GM20431 (cell line): ENCODE measurements at regions not wholly inside any gene's neighbourhood (a gene's known extent, or its start where the extent isn't known, plus 50 kb on each side); places are given as distances from the start of the nearest gene placed in this dataset.
"Not testable (repeated sequence)": the region's sequence is repeated elsewhere in the genome, so short reads cannot be mapped to it uniquely, and the experiment has no call there.

ENCODE experiments used
- in situ Hi-C: fragments of 300-500 bp; cut with MseI, MboI; formaldehyde crosslinking; loops from one replicate; pipeline ENCODE4 v1.15.0; 2020; ENCODE audit warnings: low sequenced_read_pairs; ENCODE audit not compliant: unreplicated experiment

DNA sequence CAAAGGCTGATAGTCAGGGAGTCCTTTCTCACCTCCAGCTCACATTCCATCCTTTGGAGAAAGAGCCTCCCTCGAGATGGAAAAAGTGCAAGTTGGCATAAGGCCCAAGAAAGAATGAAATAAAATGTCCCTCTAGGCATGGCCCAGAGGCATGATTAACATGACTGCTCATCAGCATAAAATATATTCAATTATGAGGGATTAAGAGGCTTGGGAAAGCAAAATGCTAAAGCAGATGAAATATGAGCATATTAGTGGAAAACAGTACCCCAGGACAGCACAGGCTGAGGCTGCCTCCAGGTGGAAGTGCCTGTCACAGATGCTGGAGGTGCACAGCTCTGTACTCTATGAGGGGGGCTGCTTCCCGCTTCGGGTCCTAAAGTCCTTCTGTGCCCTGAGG, 347.8 kb upstream of the PLET1 start:
- in situ Hi-C loops = no loop called here

DNA sequence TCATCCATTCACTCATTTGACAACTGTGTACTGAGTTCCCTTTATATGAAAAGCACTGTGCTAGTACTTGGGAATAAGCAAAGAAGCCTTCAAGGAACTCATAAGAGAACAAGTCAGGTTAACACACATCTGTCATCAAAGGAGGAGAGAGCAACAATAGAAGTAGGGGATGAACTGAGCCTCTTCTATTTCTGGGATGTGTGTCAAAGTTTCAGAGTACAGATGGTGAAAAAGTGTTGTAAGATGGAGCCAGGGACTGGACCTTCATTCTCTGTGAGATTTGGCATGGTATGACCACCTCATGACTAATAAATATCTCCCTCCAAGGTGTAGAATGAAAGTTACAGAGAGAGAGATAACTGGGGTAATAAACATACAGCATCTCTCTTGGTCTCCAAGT, 349.8 kb upstream of the PLET1 start:
- in situ Hi-C loops = no loop called here

DNA sequence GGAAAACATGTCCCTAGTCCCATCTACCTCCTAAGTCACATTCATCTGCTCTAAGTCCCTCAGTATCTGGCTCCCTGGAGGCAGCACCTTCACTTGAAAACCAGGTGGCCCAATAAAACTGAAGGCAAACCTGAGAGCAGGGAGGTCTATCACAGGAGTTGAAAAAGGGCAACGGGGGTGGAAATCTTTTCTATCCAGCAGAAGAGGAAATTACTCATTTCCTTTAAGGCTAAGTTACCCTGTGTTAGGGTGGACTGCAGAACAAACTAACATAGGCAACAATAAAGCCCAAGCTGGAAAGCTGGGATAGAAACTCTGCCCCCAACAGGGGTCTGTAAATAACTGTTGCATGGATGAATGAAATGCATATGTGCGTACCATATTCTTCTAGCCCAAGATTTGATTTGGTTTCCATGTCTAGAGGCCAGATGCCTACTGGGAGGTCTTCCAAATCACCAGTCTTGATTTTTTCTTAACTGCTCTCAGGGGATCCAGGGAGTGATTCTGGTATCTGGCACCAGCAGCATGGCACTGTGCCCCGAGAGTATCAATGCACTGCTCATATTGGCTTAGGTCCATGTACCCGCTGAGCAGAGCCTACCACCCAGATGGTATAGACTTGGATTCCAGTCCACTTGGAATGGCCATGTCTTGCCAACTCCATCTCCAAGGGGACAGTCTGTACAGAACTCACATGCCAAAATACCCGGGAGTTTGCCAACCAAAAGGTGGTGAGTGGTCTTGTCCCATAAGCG, 350.0 kb upstream of the NCAM1 start:
- in situ Hi-C loops = no loop called here

DNA sequence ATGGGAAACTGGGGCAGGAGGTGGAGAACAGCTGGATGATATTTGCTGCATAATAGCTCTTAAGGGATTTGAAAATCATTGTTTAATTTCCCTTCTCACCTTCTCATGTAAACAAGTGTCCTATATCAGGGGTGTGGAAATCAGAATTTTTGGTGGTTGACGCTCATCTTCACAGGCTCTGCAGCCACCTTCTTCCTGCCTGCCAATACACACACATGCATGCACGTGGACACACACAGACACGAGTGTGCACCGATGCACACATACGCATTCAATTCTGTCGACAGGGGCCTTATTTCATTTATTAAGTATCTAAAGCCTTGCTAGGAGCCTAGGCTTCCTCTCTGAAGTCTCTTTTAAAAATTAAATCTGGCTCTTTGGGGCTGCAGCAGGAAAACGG, 349.4 kb upstream of the NCAM1 start:
- in situ Hi-C loops = no loop called here

DNA sequence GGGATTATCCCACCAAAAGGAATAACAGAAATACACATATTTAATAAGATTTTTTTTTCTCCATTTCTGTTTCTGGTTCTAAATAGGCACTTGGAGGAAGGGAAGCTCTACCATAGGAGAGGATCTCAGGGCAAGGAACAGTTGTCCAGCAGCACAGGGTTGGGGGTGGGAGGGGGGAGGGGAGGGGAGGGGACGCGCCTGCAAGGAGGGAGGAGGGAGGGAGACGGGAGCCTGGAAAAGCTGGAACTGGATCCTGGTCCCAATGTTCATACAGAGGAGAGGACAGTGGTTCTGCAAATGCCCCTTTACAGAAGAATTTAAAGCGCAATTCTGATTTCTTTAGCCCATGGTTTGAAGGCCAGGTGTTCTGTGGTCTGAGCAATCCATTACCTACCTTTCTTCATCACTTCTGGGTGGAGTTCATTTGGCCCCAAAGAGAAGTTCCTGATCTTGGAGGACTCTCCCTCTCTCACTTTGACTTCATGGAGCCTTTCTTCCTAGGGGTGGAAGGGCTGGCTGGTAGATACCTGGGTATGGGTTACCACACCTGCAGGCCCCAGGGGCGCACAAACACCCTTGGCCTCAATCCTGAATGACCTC, 348.9 kb upstream of the NCAM1 start:
- in situ Hi-C loops = no loop called here

DNA sequence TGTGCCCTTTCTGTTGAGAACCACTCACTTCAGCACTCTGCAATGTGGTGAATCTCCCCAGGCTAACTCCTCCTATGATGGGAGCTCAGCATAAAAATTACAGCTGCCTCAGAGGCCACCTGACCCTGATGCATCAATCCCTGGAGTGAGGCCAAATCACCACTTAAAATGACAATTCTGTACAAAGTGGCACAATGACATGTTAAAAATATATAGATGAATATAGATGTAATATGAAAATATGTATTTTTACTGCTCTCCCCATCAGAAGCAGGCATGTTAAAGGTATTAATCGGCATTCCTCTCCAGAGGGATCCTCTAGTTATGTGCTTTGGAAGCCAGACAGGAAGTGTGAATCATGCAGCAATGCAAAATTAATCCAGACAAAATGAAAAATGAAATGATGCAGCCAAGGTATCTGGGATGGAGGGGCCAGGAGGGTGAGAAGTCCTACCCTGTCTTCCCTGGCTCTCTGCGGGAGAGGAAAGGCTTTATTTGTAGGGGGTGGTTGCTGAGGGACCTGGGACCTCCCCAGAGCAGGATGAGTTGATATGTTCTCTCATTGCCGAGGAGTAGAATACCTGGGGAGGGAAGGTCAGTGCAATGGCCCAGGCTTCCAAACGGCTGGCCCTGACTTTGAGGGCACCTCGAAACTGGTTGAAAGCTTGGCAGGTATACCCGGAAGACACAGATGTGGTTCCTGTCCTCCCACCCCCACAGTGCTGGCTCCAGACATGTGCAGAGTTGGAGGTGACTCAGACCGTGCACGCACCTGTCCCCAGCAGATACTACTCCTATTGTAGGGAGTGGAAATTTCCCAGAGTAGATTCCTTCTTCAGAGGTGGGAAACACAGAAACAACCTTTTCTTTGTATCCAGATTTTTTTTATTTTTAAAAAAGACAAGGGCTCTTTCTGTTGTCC, 347.9 kb upstream of the NCAM1 start:
- in situ Hi-C loops = no loop called here

DNA sequence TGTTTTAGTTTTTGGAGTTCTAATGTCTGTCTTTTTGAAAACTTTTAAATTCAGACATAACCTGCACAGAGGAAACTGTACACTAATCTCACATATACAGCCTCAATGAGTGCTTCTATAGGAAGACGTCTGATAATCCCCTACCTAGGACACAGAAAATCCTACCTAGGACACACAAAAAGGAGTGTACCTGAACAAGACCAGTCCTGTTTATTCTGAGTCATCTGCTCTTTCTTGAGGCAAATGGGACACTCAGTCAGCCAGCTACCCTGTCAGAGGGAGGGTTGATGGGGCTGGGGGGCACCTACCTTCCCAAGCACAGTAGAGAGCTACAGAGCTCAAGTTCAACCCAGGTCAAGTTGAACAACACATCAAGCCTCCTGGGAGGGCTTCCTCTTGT, 346.6 kb upstream of the NCAM1 start:
- in situ Hi-C loops = no loop called here

DNA sequence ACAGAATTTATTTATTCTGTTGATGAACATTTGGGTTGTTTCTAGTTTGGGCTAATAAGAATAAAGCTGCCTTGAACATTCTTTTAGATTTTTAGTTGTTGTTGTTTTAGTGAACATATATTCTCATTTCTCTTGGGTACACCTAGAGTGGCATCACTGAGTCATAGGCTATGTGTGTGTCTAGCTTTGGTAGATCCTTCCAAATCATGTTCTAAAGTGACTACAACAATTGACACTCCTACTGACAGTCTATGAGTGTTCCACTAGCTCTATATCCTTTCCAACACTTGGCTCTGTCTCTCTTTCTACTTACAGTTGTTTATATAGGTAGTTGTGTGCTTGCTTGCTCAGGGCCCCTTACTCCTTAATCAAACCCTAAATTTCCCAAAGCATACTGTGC, 346.0 kb upstream of the NCAM1 start:
- in situ Hi-C loops = no loop called here

DNA sequence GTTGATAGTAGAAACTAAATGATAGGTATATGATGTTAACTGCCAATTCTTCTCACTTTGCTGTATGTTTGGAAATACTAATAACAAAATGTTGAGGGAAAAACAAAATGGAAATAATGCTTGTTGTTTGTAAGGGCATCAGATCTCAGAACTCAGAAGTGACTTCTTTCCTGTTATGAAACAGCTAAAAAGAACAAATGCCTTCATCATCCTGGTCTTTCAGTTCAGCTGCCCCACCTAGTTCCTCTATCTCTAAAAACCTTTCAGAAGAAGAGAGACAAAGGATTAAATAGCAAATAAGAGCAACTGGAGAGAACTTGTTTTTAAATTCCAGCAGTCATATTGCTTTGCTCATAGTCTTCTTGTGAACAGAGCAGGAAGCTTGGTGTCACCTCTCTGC, 345.3 kb upstream of the NCAM1 start:
- in situ Hi-C loops = no loop called here

DNA sequence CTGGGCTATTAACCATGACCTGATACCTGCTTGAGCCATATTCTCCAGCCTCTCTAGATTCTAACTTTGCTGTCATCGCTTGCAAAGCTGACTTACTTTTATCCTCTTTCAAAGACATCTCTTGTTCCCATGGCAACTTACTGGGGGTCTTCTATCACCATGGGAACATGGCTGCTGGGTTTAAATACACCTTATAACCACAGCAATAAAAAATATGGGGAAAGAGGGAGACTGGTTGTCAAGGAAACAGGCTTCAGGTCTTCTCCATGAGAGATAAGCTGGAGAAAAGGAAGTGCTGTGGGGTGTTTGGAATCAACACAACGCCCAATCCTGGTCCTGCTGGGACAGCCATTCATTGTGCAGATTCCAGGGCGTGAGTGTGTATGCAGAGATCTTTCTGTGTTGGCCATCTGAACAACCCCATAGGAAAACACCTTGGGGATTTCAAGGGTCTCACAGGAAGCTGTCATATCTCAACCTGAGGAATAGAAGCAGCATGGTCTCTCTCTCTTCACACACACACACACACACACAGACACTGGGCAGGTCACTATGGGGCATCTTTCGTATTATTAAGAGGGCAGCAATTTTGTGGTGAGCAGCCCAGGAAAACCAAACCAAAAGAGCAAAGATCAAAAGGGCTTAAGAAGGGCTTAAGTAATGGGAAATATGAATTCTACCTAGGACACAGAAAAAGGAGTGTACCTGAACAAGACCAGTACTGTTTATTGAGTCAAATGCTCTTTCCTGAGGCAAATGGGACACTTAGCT, 344.7 kb upstream of the NCAM1 start:
- in situ Hi-C loops = no loop called here

DNA sequence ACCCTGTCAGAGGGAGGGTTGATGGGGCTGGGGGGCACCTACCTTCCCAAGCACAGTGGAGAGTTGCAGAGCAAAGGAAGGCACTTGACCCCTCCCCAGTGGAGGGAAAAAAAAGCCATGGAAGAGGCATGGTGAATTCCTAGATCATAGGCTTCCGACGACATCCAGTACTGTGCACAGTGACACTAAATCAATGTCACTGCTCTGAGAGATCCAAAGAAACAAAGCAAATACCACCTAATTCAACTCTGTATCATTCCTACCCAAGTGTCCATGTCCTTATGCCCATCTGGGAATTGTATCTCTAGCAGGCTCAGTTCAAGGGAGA, 344.2 kb upstream of the NCAM1 start:
- in situ Hi-C loops = no loop called here

DNA sequence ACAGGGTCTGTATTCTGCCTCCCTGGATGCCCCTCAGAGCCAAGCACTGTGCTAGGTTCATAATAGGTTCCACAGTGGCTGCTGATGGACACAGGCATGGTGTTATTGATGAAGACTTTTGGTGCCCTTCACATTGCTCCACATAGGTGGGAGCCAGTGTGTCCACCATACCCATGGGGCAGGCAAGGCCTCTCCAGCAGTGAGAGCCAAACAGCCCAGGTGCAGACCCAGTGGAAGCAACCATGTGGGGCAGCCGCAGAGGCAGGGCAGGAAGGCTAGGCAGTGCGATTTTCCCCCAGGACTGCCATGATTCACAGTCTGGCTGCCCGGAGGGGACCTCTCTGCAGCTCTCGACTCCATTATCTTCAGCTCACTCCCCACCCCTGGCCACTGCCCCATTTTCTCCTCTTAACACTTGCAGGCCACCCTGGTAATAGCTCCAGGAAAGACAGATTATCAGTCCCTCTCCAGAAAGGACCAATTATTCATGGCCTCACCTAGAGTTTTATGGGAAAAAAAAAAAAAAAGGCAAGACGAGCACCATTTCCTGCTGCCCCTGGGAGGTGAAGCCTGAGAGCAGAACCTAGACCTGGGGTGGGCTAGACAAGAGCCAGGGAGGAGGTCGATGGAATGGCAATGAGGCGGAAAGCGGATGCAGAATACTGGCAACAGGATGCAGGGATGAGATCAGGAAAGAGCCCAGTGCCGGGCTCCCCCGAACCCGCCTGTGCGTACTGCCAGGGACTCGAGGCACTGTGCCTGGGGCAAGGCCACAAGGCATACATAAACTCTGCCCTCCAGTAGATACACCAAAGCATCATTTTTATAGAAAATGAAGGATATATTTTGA, 343.0 kb upstream of the NCAM1 start:
- in situ Hi-C loops = no loop called here

DNA sequence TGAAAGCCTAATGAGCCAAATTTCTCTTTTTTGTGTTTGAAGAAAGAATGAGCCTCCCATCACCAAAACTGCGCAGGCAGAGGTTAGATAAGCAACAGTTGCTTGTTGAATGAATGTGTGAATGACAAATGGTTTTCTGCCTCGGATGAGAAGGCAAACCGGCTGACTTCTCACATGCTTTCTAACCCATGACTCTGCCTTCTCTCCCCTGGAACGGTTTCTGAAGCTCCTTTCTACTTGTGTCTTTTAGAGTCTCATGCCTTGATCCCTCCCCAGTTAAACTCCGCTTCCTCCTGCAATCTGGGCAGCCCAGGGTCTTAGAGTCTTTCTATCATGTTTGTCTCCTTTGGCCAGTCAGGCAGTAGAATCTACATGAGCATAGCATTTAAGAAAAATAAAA, 342.1 kb upstream of the NCAM1 start:
- in situ Hi-C loops = no loop called here

DNA sequence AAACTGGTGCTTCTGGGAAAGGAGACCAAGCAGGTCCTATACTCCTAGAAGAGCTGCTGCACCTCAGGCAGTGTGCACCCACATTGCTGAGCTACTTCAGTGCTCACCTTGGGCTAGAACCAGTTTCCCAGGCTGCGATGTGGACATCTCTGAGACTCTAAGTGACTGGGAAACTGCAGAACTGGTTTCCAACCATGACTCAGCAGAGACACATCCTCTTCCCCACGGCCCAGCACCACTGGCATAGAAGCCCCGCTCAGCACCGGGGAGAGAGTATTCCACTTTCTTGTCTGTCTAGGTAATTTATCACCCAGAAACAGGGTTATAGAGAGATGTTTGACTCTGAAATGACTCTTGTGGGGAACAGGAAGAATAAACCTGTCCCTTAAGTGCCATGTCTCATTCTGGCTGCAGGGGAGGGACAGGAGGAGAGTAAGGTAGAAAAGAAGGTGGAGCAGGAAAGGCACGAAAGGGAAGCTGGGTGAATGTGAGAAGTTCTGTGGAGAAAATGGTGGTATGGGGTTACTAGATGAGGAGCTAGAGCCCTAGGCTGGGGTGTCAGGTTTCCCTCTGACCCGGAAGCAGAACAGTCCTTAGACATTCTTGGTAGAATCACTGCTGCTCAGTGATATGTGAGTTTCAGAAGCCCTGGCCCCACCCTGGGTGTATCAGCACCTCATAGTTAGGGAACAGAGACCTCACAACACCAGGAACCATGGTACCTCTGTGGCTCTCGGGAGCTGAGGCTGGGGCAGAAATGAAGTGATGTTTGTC, 340.4 kb upstream of the NCAM1 start:
- in situ Hi-C loops = no loop called here

DNA sequence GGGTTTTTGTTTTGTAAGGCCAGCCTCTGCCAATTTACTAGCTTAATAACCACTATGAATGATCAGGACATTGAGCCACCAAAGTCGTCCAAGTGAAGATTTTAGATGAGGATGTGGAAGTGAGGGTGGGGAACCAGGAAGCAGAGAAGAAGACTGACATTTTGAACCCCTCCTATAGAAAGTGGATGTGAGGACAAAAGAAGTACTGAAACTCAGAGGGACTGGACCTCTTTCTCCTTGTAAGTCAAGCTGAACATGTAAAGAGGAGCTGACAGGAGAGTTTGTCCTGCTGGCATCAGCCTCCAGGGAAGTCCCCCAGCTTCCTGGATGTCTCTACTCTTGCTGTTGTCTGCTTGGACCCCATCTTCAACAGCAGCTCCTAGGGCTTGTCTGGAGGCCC, 338.2 kb upstream of the NCAM1 start:
- in situ Hi-C loops = no loop called here

DNA sequence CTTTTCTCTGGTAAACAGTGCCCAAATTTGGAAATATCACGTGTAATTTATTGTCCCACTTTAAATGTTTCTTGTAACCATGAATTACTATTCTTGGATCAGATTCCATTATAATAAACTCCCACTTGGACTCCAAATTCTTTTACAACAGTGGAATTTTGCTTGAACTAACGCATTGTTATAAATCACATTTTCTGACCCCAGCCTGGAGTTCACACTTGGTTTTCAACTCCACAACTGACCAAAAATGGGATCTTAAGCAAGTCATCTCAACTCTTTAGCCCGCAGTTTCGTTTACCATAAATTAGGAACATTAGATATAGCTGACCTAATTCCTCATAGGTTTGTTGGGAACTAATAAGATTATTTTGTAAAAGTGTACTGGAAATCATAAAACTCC, 336.8 kb upstream of the NCAM1 start:
- in situ Hi-C loops = no loop called here

DNA sequence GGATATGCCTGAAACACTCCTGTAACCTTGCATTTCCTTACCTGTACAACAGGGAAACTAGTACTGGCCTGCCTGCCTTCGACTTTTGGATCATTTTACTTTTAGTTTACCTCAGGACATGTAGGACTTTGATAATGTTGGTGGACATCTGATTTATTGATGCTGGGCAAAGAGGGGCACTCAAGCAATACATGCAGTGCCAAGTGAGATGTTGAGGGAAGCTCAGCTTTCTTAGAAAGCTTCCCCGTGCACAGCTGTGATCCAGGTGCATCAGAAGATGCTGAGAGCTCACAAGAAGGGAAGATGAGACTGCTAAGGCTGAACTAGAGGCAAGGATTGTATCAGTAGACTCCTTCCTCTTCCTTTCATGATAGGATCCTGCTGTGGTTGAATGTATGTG, 336.2 kb upstream of the NCAM1 start:
- in situ Hi-C loops = not testable (repeated sequence)

DNA sequence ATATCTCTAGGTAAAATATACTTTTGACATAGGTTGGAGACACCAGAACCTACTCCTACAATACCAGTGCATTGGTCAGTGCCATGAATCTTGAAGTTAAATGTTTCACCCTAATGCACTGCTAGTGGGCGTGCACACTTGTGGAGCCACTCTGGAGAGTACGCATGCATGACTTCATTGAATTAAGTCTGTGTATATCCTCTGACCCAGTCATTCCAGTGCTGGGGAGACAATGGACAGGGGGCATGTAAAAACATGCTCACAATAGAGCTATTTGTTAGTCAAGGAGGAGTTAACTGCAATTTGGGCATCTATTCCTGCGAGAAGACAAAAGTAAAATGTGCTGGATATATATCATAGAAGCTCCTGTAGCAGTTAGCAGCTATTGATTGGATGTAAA, 335.4 kb upstream of the NCAM1 start:
- in situ Hi-C loops = no loop called here

DNA sequence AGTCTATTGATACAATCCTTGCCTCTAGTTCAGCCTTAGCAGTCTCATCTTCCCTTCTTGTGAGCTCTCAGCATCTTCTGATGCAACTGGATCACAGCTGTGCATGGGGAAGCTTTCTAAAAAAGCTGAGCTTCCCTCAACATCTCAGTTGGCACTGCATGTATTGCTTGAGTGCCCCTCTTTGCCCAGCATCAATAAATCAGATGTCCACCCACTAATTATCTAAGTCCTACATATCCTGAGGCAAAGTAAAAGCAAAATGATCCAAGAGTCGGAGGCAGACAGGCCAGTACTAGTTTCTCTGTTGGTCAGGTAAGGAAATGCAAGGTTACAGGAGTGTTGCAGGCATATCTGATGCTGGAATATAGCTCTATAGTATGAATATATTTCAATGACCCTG, 334.5 kb upstream of the NCAM1 start:
- in situ Hi-C loops = no loop called here
